ENCODE measurements at regions not wholly inside any gene's neighbourhood (a gene's known extent, or its start where the extent isn't known, plus 50 kb on each side); places are given as distances from the start of the nearest gene placed in this dataset.

DNA sequence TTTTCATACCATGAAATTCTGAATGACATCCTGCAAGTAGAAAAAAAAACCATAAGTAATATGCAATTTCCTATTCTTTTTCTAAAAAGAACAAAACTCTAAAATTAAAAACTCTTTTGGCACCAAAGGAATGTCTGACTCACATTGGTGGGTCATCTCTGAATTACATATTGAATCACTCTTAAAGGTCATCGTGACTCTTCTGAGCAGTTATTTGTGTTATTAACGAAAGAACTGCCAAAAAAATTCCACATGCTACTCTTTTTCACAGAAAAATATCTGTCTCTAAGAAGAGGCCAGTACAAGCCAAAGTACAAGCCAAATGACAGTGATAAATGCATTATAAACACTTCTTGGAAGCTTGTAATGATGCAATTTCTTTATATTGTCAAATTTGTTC lies 282.2 kb downstream of the GUCY2F start:
- H3K79me2 ChIP-seq (ENCODE audit: insufficient read depth, low read length): no peaks in the 10 kb centered on the region
- no peaks in the 10 kb centered on the region for H3K36me3 ChIP-seq (ENCODE audit: insufficient read depth, low read length)
- H3K4me1 ChIP-seq (ENCODE audit: insufficient read depth, low read length): peaks cover 4% of the 10 kb centered on the region
- H4K20me1 ChIP-seq (ENCODE audit: insufficient read depth, low read length): no peaks in the 10 kb centered on the region
- no peak overlapping the region for H3K4me3 ChIP-seq (ENCODE audit: insufficient read depth, low read length)
- no peaks in the 10 kb centered on the region for H3K9me3 ChIP-seq (ENCODE audit: low read depth, low read length)
- H3K4me2 ChIP-seq (ENCODE audit: insufficient read depth, low read length): no peak overlapping the region
- DNase-seq (ENCODE audit: insufficient read length, low spot score, missing footprints): peak; percentile 3
- H3K27me3 ChIP-seq (ENCODE audit: insufficient read depth, low read length): no peaks in the 10 kb centered on the region
- no peak overlapping the region for H3K27ac ChIP-seq (ENCODE audit: low read depth, low read length)
- TF ChIP-seq, protein P1, sequence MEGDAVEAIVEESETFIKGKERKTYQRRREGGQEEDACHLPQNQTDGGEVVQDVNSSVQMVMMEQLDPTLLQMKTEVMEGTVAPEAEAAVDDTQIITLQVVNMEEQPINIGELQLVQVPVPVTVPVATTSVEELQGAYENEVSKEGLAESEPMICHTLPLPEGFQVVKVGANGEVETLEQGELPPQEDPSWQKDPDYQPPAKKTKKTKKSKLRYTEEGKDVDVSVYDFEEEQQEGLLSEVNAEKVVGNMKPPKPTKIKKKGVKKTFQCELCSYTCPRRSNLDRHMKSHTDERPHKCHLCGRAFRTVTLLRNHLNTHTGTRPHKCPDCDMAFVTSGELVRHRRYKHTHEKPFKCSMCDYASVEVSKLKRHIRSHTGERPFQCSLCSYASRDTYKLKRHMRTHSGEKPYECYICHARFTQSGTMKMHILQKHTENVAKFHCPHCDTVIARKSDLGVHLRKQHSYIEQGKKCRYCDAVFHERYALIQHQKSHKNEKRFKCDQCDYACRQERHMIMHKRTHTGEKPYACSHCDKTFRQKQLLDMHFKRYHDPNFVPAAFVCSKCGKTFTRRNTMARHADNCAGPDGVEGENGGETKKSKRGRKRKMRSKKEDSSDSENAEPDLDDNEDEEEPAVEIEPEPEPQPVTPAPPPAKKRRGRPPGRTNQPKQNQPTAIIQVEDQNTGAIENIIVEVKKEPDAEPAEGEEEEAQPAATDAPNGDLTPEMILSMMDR (IDR thresholded peaks at IDR 0.05; ENCODE audit: extremely low read depth, low read depth, low read length): no peak
- no peak overlapping the region for H2AFZ ChIP-seq (ENCODE audit: low read length)

DNA sequence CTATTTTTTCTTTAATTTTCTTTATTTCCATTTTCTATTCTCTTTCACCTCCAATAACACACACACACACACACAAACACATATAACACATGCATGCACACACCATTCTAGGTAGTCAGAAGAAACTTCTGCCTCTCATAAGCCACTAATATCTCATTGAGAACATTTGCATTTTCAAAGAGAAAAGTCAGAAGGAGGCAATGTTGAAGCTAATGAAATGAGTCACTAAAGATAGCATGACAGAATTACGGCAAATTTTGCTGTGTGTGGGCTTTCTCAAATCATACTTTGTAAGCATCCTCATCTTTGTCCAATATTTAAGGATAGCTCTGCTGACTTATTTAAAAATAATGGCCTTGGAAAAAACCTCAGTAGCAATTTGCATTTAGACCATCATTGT lies 291.3 kb downstream of the GUCY2F start:
- Histone ChIP-seq H3K4me3 (ENCODE audit: insufficient read depth, low read length) (no peak overlapping the region), H3K4me2 (ENCODE audit: insufficient read depth, low read length) (no peak overlapping the region), H3K36me3 (ENCODE audit: insufficient read depth, low read length) (no peaks in the 10 kb centered on the region), H3K9me3 (ENCODE audit: low read depth, low read length) (no peaks in the 10 kb centered on the region), H2AFZ (ENCODE audit: low read length) (no peak overlapping the region), H3K27ac (ENCODE audit: low read depth, low read length) (no peak overlapping the region), H4K20me1 (ENCODE audit: insufficient read depth, low read length) (no peaks in the 10 kb centered on the region), H3K79me2 (ENCODE audit: insufficient read depth, low read length) (no peaks in the 10 kb centered on the region), H3K27me3 (ENCODE audit: insufficient read depth, low read length) (peaks cover 9% of the 10 kb centered on the region), H3K4me1 (ENCODE audit: insufficient read depth, low read length) (no peaks in the 10 kb centered on the region)
- no peak for DNase-seq (ENCODE audit: insufficient read length, low spot score, missing footprints)
- TF ChIP-seq, protein P1 (IDR thresholded peaks at IDR 0.05; ENCODE audit: extremely low read depth, low read depth, low read length): no peak

DNA sequence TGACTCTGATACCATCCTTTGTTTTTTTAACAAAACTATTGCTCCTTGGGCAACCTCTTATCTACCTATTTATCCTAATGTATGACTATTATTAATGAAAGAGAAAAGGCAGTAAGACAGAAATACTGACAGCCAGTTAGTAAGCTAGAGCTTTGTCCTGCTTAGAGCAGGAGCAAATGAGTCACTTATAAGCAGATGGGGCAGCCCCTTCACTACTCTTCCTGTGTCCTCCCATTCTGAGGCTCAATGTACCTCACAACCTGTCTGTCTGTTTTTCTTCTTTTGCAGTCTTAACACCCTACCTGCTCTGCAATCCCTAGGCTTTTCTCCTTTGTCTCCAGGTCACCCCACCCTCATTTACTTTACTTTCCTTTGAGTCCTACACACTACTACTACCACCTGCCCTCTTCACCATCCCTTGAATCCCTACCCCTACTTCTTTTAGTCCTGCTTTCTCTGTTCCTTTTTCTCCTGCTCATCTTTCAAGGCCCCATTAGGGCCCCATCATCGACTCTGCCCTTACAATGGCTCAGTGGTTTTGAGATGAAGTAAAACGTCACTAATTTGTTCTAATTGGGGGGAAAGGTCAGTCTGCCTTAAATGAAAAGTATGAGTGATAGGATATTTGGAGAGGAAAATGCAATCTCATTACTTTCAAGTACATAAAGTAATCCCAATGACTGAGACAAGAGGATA lies 294.3 kb downstream of the GUCY2F start:
- Histone ChIP-seq H3K79me2 (ENCODE audit: insufficient read depth, low read length) (no peaks in the 10 kb centered on the region), H3K36me3 (ENCODE audit: insufficient read depth, low read length) (no peaks in the 10 kb centered on the region), H3K27me3 (ENCODE audit: insufficient read depth, low read length) (peaks cover 9% of the 10 kb centered on the region), H3K4me3 (ENCODE audit: insufficient read depth, low read length) (no peak overlapping the region), H3K4me1 (ENCODE audit: insufficient read depth, low read length) (no peaks in the 10 kb centered on the region), H4K20me1 (ENCODE audit: insufficient read depth, low read length) (no peaks in the 10 kb centered on the region), H2AFZ (ENCODE audit: low read length) (no peak overlapping the region), H3K4me2 (ENCODE audit: insufficient read depth, low read length) (no peak overlapping the region), H3K27ac (ENCODE audit: low read depth, low read length) (no peak overlapping the region), H3K9me3 (ENCODE audit: low read depth, low read length) (no peaks in the 10 kb centered on the region)
- TF ChIP-seq, protein P1 (IDR thresholded peaks at IDR 0.05; ENCODE audit: extremely low read depth, low read depth, low read length): no peak
- no peak for DNase-seq (ENCODE audit: insufficient read length, low spot score, missing footprints)

DNA sequence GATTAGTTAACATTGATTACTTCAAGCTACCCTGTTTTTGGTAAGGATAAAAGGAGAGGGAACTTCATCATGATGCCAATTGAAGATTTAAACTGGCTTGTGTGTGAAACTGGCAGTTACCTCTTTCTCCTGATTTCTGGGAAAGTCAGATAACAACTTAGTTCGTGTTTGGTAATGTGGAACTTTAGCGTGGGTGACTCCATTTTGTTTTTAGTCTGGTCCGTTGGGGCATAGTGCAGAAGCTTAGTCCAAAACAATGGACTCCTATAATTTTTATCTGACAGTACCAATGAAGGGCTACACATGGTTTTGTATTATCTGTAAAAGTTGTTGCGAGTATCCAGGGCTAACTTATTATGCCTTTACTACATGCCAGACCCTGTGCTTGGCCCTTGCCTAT lies 294.9 kb downstream of the GUCY2F start:
- DNase-seq (ENCODE audit: insufficient read length, low spot score, missing footprints): no peak
- no peak overlapping the region for H3K27ac ChIP-seq (ENCODE audit: low read depth, low read length)
- H3K4me3 ChIP-seq (ENCODE audit: insufficient read depth, low read length): no peak overlapping the region
- H3K4me2 ChIP-seq (ENCODE audit: insufficient read depth, low read length): no peak overlapping the region
- peaks cover 9% of the 10 kb centered on the region for H3K27me3 ChIP-seq (ENCODE audit: insufficient read depth, low read length)
- H3K9me3 ChIP-seq (ENCODE audit: low read depth, low read length): no peaks in the 10 kb centered on the region
- H2AFZ ChIP-seq (ENCODE audit: low read length): no peak overlapping the region
- no peaks in the 10 kb centered on the region for H3K79me2 ChIP-seq (ENCODE audit: insufficient read depth, low read length)
- no peaks in the 10 kb centered on the region for H4K20me1 ChIP-seq (ENCODE audit: insufficient read depth, low read length)
- TF ChIP-seq, protein P1 (IDR thresholded peaks at IDR 0.05; ENCODE audit: extremely low read depth, low read depth, low read length): no peak
- H3K4me1 ChIP-seq (ENCODE audit: insufficient read depth, low read length): no peaks in the 10 kb centered on the region
- no peaks in the 10 kb centered on the region for H3K36me3 ChIP-seq (ENCODE audit: insufficient read depth, low read length)
